Gastroesophageal sphincter (tissue), 3 donors: ENCODE measurements at regions not wholly inside any gene's neighbourhood (a gene's known extent, or its start where the extent isn't known, plus 50 kb on each side); places are given as distances from the start of the nearest gene placed in this dataset.

ENCODE experiments used
- EP300 ChIP-seq: sonication (generic); formaldehyde crosslinking; IDR thresholded peaks from one replicate; pipeline ENCODE4 v1.6.1; 2017; ENCODE audit warnings: antibody characterized with exemption, mild to moderate bottlenecking
- POLR2A ChIP-seq, 2 donors: fragments of 450-650 bp; IDR thresholded peaks; one replicate each; pipeline ENCODE4 v1.6.1; 2017; ENCODE audit warnings: antibody characterized with exemption in 2 of 2, mild to moderate bottlenecking in 2 of 2, moderate library complexity in 1 of 2
- POLR2AphosphoS5 ChIP-seq: sonication (generic); formaldehyde crosslinking; IDR thresholded peaks from one replicate; pipeline ENCODE4 v1.6.1; 2017; ENCODE audit warnings: antibody characterized with exemption
- TF ChIP-seq, protein P1 (sequence below), 4 experiments: fragments of 200-600 bp in 2 of 4; fragments of 450-650 bp in 2 of 4; sonication (generic) in 1 of 4; IDR thresholded peaks; one replicate each; pipeline ENCODE4 v1.5.1; 2017 to 2019; ENCODE audit warnings: antibody characterized with exemption in 4 of 4, mild to moderate bottlenecking in 2 of 4, moderate library complexity in 2 of 4

GRCh38 chr5:62143268-62144229, 162.5 kb upstream of the KIF2A start:
- TF ChIP-seq, protein P1, sequence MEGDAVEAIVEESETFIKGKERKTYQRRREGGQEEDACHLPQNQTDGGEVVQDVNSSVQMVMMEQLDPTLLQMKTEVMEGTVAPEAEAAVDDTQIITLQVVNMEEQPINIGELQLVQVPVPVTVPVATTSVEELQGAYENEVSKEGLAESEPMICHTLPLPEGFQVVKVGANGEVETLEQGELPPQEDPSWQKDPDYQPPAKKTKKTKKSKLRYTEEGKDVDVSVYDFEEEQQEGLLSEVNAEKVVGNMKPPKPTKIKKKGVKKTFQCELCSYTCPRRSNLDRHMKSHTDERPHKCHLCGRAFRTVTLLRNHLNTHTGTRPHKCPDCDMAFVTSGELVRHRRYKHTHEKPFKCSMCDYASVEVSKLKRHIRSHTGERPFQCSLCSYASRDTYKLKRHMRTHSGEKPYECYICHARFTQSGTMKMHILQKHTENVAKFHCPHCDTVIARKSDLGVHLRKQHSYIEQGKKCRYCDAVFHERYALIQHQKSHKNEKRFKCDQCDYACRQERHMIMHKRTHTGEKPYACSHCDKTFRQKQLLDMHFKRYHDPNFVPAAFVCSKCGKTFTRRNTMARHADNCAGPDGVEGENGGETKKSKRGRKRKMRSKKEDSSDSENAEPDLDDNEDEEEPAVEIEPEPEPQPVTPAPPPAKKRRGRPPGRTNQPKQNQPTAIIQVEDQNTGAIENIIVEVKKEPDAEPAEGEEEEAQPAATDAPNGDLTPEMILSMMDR (IDR thresholded peaks at IDR 0.05), result peak in 2 of 4 experiments; percentile 27 to 61
- TF ChIP-seq POLR2A (IDR thresholded peaks at IDR 0.05), result no peak
- no peak for TF ChIP-seq POLR2AphosphoS5
- TF ChIP-seq EP300, result no peak
